ENCODE measurements at regions not wholly inside any gene's neighbourhood (a gene's known extent, or its start where the extent isn't known, plus 50 kb on each side); places are given as distances from the start of the nearest gene placed in this dataset.
"Not testable (repeated sequence)": the region's sequence is repeated elsewhere in the genome, so short reads cannot be mapped to it uniquely, and the experiment has no call there.

- no peak for DNase-seq (ENCODE audit: low read depth)
Observed at GRCh38 chr12:46945591-46945990, 119.8 kb upstream of the SLC38A4 start.

- no peak for DNase-seq (ENCODE audit: low read depth)
Observed at GRCh38 chr12:46946137-46946536, 120.3 kb upstream of the SLC38A4 start.

GRCh38 chr12:46948936-46949545, 123.2 kb upstream of the SLC38A4 start:
- no peak for DNase-seq (ENCODE audit: low read depth)

DNA sequence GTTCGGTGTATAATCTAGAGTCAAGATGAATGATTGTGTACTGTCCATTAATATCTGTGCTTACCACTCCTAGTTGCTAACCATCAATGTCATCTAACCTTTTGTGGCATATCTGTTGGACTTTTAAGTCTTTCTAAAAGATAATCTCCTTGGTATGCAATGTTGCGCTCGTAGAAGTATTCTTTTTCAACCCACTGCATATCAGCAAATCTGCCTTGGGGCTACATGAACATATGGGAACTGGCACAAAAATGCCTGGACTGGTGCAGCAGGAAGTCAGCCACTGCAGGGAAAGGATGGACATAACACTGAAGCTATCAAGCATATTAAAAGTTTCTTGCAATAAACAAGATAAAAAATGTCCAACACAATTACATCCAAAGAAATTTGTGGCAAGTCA, 124.3 kb upstream of the SLC38A4 start:
- DNase-seq (ENCODE audit: low read depth): no peak

DNA sequence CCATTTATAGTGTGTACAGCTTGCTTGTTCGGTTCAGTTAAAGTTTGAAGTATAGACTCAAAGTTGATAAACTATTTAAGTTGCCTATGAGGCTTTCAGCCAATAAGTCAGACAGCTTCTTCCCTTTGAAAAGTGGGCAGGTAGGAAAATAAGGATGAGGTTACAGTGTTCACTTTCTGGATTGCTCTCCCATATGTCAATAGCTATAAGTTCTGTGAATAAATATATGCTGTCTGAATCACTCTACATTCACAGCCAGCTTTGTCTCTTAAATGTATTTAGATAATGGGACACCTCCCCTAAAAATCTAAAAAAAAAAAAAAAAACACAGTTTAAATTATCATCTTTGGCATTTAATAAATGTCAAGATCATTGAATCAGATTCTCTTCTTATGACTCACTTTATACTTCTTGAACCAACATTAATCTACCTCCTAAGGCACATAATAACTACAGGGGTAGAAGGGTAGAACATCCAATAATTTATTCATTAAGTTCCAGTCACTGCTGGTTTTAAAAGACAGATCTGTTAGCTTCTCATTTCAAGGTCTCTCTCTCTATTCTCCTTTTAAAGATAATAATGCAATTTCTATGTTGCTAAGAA, 126.4 kb upstream of the PCED1B start:
- DNase-seq (ENCODE audit: low read depth): no peak

DNA sequence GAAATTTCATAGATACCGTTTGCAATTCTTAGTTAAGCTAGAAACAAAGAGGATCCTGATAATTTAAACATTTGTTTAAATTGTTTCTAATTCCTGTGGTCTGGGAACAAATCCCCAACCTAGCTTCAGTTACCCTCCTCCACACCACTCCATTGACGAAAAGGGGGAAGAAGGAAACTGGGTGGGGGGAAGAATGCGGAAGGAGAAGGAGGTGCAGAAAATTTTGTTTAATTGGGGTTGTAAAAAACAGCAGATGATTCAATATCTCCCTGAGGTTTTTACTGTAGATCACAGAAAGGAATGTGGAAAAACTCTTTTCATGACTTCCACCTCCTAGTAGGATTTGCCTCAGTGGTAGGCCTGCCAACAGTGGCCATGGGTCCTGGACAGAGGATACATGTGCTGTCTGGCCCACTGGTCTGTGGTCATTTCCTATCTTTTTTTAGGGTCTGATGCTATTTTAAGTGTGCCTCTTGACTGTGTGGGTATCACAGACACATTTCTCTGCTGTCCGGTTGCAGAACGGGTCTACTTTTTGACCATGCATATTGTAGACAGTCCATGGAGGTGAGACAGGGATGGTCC, 122.9 kb upstream of the PCED1B start:
- DNase-seq (ENCODE audit: low read depth): no peak

DNA sequence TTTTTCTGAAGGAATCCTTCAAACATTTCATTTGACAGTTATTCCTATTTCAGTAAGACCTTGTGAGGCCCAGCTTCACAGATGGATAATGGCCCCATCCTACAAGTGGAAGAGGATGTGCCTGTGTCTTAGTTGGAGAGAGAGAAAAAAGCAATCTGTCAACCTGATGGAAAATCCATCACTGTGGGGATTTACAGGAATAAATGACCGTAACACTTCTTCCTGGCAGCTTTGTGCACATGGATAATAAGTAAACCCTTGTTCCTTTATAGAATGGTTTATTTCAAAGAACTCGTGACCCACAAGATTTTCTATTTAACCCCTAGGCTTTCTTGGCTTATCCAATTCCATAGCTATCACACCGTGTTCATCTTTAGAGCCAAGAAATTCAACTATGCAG, 121.4 kb upstream of the PCED1B start:
- no peak for DNase-seq (ENCODE audit: low read depth)

DNA sequence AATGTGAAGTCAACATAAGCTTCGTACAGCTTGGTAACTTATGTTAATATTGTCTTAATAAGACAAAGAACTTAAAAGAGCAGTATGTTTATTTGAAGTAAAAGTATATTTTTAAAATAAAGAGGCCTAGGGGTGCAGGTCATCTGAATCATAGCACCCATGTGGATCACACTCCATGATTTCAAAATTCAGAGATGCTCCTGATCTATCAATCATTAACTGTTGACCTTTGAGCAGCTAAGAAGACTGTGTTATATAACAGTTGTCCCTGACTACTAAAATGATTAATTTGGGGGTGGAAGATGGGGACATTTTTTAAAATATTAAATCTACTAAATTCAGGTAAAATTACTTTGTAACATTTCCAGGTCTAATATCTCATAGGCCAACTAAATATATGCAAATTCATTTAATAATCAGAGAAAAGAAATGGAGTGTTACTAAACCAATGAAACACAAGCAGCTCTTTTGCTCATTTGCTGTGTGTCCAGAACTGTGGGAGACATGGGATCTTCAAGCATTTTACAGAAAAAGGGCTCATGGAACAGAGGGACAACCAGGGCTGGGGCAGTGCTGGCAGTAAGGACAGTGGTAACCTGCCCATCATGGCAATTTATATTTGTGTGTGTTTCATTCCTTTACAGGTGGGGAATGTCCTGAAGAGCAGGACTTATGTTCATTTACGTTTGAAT, 120.7 kb upstream of the PCED1B start:
- no peak for DNase-seq (ENCODE audit: low read depth)

- peak; percentile 40 for DNase-seq (ENCODE audit: low read depth)
Observed at GRCh38 chr12:46959502-46959901, 119.9 kb upstream of the PCED1B start.

DNA sequence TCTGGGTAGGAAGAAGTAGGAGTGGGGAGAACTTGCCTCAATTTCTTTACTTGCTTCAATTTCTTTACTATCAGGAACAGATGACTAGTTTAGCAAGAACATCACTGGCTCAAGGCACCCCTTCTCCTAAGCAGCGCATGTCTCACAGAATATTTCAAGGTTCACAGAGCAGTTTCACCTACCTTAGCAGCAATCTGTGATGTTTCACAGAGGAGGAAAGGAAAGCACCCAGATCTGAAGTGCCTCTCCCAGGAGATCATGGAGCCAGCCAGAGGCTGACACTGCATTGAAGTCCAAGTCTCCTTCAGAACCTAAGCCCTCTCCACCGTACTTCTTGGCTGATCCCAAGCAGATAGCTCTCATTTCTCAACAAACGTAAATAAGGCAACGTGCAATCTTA, 118.7 kb upstream of the PCED1B start:
- no peak for DNase-seq (ENCODE audit: low read depth)

- DNase-seq (ENCODE audit: low read depth): no peak
Observed at GRCh38 chr12:46963191-46963590, 116.2 kb upstream of the PCED1B start.

GRCh38 chr12:46963977-46964971, 115.1 kb upstream of the PCED1B start:
- peak; percentile 26 for DNase-seq (ENCODE audit: low read depth)

- no peak for DNase-seq (ENCODE audit: low read depth)
Observed at GRCh38 chr12:46965137-46965536, 114.3 kb upstream of the PCED1B start.

GRCh38 chr12:46965880-46966279, 113.5 kb upstream of the PCED1B start:
- no peak for DNase-seq (ENCODE audit: low read depth)

DNA sequence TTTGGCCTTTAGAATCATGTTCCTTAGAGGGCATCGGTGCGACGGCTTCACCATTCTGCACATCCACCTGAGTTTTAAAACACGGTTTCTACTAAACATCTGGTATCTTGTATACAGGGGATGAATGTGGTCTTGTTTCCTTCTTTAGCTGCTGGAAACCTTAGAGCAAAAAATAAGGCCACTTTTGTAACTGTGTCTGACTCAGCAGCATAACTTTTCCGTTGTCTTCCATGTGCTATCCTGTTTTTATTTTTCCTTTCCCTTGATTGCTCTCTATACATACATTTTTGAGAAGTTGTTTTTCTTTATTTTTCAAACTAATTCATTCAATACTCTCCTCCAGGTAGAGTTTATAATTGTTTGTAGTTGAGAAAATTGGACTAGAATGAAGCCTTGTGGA, 108.8 kb upstream of the PCED1B start:
- no peak for DNase-seq (ENCODE audit: low read depth)

DNA sequence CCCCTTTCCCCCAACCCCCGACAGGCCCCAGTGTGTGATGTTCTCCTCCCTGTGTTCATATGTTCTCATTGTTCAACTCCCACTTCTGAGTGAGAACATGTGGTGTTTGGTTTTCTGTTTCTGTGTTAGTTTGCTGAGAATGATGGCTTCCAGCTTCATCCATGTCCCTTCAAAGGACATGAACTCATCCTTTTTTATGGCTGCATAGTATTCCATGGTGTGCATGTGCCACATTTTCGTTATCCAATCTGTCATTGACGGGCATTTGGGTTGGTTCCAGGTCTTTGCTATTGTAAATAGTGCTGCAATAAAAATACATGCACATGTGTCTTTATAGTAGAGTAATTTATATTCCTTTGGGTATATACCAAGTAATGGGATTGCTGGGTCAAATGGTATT, 105.5 kb upstream of the PCED1B start:
- DNase-seq (ENCODE audit: low read depth): not testable (repeated sequence)

GRCh38 chr12:46977871-46978375, 101.5 kb upstream of the PCED1B start:
- DNase-seq (ENCODE audit: low read depth): no peak

DNA sequence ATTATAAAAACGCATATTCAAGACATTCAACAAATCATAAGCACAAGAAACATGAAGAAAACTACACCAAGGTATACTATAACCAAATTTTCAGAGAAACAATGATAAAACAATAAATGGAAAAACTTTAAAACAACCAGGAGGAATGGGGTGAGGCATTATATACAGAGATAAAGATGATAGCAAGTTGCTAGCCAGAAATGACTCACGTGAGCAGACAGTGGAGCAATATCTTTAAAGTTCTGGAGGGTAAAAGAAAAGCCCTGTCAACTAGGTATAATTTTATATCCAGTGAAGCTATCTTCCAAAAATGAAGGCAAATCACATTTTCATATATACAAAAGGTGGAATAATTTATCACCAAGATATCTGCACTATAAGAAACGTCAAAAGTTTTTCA, 97.8 kb upstream of the PCED1B start:
- DNase-seq (ENCODE audit: low read depth): no peak

- no peak for DNase-seq (ENCODE audit: low read depth)
Observed at GRCh38 chr12:46982629-46983392, 96.6 kb upstream of the PCED1B start.

GRCh38 chr12:46983393-46983793, 96.0 kb upstream of the PCED1B start:
- DNase-seq (ENCODE audit: low read depth): no peak

Data from fibroblast of the conjunctiva (primary cell).